ENCODE measurements at regions not wholly inside any gene's neighbourhood (a gene's known extent, or its start where the extent isn't known, plus 50 kb on each side); places are given as distances from the start of the nearest gene placed in this dataset.

DNA sequence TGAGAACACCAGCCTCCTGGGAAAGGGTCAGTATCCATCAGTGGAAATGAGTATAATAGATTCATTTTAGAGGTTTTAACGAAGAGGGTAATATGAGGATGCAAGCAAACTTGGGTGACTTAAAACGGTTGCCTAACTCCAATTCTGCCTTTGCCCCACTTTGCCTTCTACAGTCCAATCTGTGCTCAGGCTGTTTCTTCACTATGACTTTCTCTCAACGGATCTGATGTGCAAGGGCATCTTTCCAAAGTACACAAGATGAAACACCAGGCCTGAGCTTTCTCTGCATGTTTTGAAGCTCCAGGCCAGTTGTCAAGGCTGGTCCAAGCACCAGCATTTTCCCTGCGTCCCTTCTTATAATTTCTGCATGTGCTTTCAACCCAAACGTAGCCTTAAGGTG lies 68.0 kb upstream of the TMEM164 start:
- DNase-seq = no peak

DNA sequence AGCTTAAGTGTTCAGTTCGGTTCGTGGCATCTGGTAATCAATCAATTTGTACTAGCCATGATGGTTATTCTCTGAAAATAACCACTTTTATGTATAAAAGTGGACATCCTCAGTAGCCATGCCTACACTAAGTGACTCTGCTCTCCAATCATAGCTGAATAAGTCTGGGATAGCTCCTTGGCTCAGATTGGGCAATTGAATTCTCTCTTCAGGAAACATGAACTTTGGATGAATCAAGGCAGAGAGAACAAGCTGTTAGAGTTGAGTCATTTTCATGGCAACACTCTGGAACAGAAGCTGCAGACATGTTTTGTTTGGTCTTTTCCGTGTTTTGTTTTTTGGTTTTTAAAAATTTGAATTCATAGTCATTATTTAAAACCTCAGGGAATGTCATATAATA lies 66.8 kb upstream of the TMEM164 start:
- DNase-seq = no peak

DNA sequence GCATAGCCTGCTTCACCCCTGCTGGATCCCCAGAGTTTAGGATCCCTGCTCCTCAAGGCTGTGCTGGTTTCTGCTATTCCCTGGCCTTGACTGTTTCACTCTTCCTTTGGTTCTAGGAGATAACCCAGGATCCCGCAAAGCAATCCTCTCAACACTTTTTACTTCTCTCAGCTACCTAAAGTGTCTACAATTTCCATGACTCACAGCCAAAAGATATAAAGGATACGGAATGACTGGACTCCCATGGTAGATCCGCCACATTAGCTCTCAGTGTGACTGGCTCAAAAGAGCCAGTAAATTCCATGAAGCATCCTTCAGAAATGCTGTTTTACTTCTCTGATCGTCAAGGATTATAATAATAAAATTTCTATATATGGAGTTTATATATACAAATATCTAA lies 66.3 kb upstream of the TMEM164 start:
- no peak for DNase-seq

DNA sequence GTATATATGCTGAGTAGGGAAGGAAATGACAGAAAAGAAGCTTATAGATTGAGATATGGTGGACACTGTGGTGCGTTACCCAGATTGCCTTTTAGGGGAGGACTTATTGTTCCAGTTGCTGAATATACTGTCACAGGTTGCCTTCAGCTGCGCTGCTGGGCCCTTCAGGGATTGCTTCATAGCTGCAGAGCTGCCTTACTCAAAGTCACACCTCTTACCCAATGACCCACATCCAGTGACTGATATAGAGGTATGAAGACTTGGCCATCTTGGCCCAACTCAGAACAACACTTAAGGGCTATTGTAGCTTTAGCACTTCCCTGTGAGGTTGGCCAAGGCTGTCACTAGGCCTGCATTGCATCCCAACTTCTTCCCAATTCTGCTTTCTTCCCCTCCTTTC lies 63.4 kb upstream of the TMEM164 start:
- DNase-seq = no peak

DNA sequence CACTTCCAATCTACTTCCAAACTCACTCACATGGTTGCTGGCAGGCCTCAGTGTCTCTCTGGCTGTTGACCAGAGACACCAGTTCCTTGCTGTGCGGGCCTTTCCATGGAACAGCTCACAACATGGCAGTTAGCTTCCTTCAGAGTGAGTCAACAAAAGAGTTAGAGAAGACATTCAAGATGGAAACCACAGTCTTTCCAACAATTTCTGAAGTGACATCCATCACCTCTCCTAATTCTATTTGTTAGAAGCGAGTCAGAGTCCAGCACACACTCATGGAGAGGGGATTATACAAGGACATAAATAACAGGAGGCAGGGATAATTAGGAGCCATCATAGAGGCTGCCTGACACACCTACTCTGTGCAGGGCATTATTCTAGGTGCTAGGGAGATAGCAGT lies 62.5 kb upstream of the TMEM164 start:
- no peak for DNase-seq

DNA sequence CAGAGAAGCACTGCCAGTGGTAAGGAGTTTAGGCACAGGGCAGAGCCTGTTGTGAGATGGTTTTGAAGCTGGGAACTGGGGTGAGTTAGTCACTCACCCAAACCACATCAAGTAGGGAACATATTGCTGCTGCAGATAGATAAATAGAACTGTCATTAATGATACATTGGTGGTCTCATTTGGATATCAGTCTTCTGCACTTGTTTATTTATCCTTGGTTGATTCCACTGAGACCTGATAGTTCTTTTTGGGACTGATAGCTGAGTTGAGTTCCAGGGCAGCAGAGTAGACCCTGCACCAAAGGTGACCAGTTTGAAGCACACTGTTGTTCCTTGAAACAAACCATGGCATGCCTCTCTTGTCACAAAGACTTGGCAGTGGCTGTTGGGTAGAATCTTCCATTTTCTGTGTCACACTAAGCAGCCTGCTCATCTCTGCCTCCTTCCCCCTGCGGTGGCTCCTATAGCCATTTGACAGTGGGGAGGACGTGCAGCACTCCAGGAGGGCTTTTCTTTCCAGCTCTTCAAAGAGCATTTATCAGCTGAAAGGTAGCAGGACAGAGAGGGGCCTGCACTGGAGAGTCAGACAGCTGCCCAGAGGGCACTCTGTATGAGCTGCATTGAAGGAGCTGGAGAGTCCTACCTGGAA lies 59.7 kb upstream of the TMEM164 start:
- DNase-seq = no peak

DNA sequence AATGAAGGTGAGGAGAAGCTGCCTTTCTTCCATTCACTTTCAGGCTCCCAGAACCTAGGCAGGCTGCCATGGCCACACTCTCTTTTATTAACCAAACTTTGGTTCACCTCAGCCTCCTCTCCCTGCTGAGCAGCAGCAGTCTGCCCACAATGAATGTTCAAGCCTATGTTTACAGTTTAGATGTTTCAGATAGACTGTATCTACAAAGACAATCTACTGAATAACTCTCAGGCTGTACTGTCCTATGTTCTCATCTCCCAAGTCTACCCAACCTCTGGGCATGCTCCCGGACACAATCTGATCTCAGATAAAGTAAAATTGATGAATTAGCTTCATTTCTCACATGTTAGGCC lies 59.2 kb upstream of the TMEM164 start:
- DNase-seq = no peak

DNA sequence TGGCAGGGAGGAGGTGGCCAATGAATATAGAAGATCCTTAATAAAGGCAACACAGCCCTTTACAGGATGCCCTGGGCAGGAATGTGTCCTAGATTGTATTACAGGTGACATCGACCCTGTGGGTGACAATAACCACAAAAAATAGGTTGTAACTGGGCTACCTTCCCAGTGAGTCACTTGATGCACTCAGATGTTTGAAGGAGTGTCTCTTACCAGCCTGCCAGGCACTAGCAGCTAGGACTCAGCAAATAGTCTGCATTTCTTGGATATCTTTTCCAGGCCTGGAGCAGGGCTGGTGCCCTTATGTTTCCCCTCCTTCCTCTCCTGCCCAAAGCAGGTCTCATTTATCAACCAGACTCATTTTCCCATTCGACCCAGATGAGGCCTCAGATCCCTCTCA lies 50.9 kb upstream of the TMEM164 start:
- no peak for DNase-seq

DNA sequence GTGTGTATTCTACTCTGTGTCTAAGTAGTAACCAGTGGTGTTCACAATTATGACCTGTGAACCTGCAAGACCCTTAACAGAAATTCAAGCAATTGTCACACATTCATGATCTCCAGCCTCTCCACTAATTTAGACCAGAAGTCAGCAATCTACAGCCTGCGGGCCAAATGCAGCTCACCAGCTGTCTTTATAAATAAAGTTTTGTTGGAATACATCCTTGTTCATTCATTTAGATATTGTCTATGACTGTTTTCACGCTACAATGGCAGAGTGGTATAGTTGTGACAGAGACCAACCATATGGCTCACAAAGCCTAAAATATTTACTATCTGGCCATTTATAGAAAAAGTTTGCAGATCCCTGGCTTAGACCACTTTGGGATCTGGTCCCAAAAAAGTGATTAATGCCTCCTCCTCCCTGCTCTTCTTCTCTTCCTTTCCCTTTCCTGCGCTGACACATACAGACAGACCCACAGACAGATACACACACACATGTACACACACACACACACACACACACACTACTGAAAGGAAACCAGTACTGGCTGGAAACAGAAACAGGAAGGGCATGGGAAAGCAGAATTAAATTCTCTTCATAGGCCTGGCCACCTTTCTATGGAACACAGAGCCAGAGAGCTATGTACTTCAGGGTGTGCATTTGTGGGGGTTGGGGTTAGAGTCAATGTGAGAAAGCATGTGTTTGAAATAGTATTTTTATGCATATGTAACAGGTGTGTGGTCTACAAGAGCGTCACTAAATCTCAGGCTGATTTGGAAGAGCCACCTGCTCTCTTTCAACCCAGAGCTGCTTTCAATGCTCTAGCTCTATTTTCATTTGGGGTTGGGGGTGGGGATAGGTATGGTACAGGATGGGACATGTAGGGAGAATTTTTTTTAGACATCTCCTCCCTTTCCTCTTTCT lies 49.7 kb upstream of the TMEM164 start:
- DNase-seq = peak in 1 of 2 donors; percentile 28
